HUES6 (cell line): ENCODE measurements at regions not wholly inside any gene's neighbourhood (a gene's known extent, or its start where the extent isn't known, plus 50 kb on each side); places are given as distances from the start of the nearest gene placed in this dataset.
A peak's percentile ranks its signal among the peaks of the same experiment; 100 is the strongest.
"Not testable (repeated sequence)": the region's sequence is repeated elsewhere in the genome, so short reads cannot be mapped to it uniquely, and the experiment has no call there.

ENCODE experiments used
- H3K27ac ChIP-seq: 2 replicates; pipeline ENCODE4 v1.7.0; 2013; ENCODE audit warnings: low read depth, mild to moderate bottlenecking, low read length, inconsistent platforms
- H3K27me3 ChIP-seq: 2 replicates; pipeline ENCODE4 v1.6.1; 2013; ENCODE audit warnings: low read length; ENCODE audit not compliant: control insufficient read depth, insufficient read depth
- H3K36me3 ChIP-seq: 2 replicates; pipeline ENCODE4 v1.6.1; 2013; ENCODE audit warnings: low read length; ENCODE audit not compliant: control insufficient read depth, insufficient read depth
- H3K4me1 ChIP-seq: 2 replicates; pipeline ENCODE4 v1.6.1; 2013; ENCODE audit warnings: low read length; ENCODE audit not compliant: control insufficient read depth, insufficient read depth
- H3K4me3 ChIP-seq: 2 replicates; pipeline ENCODE4 v1.5.1; 2013; ENCODE audit warnings: low read depth, low read length
- H3K9ac ChIP-seq: one replicate; pipeline ENCODE4 v1.6.1; 2013; ENCODE audit warnings: mild to moderate bottlenecking, low read length
- H3K9me3 ChIP-seq: 2 replicates; pipeline ENCODE4 v1.6.1; 2013; ENCODE audit warnings: low read depth, low read length; ENCODE audit not compliant: control insufficient read depth, insufficient read depth

DNA sequence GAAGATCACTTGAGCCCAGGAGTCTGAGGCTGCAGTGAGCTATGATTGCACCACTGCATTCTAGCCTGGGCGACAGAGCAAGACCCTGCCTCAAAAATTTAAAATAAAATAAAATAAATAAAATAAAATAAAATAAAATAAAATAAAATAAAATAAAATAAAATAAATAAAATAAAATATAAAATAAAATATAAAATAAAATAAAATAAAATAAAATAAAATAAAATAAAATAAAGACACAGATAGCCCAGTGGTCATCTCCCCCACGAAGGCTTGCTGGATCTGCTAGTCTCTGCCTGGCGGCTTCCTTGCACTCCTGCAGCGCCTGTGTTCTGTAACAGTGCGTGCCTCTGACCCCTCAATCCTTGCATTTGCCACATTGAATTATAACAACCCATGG is 76.8 kb upstream of the PWP1 start:
- H3K9me3 ChIP-seq, H3K4me3 ChIP-seq, H3K9ac ChIP-seq, H3K36me3 ChIP-seq, H3K27ac ChIP-seq, H3K27me3 ChIP-seq: not testable (repeated sequence)
- H3K4me1 ChIP-seq: peaks cover 24% of the 10 kb centered on the region

DNA sequence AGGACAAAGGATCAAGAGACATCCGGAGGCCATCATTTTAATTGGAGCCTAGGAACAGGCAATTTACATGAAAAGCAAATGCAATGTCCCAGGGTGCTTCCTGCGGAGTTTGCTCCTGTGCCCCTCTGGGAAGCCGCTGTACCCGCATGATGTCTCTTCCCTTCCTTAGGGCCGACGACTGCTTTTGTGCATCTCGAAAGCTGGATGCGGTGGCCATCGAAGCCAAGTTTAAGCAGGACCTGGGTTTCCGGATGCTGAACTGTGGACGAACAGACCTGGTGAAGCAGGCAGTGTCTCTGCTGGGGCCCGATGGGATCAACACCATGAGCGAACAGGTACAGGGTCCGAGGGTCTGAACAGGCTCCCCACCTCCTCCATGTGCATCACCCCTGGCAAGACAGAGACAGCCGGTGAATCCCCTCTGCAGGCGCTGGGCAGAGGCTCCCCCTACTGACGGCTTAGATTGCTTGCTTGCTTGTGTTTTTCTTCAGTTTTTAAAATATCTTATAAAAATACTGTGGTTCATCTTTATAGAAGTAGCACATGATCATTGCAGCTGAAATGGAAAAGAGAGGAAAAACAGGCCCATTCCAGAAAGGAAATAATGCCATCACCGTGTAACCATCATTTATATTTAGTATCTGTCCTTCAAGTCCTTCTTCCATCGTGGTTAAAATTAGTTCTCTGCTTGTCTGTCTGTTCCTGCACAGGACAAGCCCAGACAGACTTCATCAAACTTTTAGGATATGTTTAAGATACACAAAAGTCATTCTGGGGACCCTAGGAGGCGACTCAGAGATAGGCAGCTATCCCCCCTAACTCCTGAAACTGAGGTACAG is 75.4 kb upstream of the PWP1 start:
- no peaks in the 10 kb centered on the region for H3K9me3 ChIP-seq
- peak overlapping the region; percentile 27 for H3K9ac ChIP-seq
- no peak overlapping the region for H3K27ac ChIP-seq
- no peaks in the 10 kb centered on the region; the same call in 1 of the 2 replicates for H3K27me3 ChIP-seq
- H3K4me1 ChIP-seq: peaks cover 24% of the 10 kb centered on the region
- peak overlapping the region; percentile 30 for H3K4me3 ChIP-seq
- no peaks in the 10 kb centered on the region for H3K36me3 ChIP-seq

DNA sequence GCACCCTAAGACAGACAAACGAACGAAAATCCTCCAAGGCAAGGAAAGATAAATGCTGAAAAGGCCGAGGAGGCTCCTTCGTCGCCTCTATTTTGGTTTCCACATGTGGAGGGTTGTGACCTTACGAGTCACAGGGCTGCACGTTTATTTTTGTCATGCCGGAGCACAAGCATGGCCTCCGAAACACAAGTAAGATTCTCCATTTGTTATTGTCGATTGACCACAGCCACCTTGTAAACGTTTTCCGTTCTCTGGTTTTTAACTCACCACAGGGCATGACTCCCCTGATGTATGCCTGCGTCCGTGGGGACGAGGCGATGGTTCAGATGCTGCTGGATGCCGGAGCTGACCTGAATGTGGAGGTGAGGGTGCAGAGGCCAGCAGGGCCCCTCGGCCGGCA is 73.1 kb upstream of the PWP1 start:
- Histone ChIP-seq H3K4me1 (peaks cover 24% of the 10 kb centered on the region), H3K36me3 (no peaks in the 10 kb centered on the region), H3K27me3 (no peaks in the 10 kb centered on the region; the same call in 1 of the 2 replicates), H3K27ac (no peak overlapping the region), H3K9me3 (no peaks in the 10 kb centered on the region), H3K9ac (no peak overlapping the region), H3K4me3 (no peak overlapping the region)

DNA sequence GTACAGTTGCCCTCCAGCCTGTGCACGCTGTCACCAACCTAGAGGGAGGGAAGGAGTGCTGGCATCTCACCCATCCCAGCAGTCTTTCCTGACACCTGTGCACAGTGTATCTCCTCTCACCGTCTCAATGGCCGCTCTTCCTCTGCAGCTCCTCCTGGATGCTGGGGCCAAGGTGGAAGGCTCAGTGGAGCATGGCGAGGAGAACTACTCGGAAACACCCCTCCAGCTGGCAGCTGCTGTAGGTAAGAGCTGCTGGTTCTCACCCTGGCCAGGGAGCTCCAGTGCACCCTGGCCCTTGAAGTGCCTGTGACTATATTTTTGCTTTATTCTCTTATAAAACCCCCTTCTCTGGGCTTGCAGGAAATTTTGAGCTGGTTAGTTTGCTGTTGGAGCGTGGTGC is 68.7 kb upstream of the PWP1 start:
- peaks cover 5% of the 10 kb centered on the region; the same call in 1 of the 2 replicates for H3K4me1 ChIP-seq
- H3K4me3 ChIP-seq: no peak overlapping the region
- H3K9ac ChIP-seq: no peak overlapping the region
- H3K27me3 ChIP-seq: no peaks in the 10 kb centered on the region; the same call in 1 of the 2 replicates
- H3K36me3 ChIP-seq: no peaks in the 10 kb centered on the region
- no peaks in the 10 kb centered on the region for H3K9me3 ChIP-seq
- H3K27ac ChIP-seq: no peak overlapping the region

DNA sequence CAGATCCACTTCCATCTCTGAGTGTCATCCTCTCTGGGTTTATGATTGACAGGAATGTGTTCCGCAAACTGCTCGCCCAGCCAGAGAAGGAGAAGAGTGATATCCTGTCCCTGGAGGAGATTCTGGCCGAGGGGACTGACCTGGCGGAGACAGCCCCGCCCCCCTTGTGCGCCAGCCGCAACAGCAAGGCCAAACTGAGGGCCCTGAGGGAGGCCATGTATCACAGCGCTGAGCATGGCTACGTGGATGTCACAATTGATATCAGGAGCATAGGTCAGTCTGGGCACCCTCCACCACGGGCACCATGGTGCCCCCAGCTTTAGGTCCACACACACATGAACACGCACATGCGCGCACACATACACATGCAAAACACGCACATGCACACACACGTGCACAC is 67.5 kb upstream of the PWP1 start:
- Histone ChIP-seq H3K4me1 (peaks cover 5% of the 10 kb centered on the region; the same call in 1 of the 2 replicates), H3K9me3 (no peaks in the 10 kb centered on the region), H3K4me3 (no peak overlapping the region), H3K36me3 (no peaks in the 10 kb centered on the region), H3K27ac (no peak overlapping the region), H3K27me3 (no peaks in the 10 kb centered on the region; the same call in 1 of the 2 replicates), H3K9ac (no peak overlapping the region)

DNA sequence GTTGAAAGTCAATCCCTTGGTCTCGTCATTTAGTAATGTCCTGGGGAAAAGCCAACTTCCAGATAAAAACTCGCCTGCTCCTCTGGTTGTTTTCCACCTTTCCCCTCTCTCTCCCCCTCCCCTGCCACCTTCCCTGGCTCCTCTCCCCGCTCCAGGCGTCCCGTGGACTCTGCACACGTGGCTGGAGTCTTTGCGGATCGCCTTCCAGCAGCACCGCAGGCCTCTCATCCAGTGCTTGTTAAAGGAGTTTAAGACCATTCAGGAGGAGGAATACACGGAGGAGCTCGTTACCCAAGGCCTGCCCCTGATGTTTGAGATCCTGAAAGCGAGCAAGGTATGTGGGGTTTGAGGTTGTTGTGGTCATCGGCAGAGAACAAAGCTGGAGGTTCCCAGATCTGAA is 65.8 kb upstream of the PWP1 start:
- H3K4me3 ChIP-seq: no peak overlapping the region
- H3K4me1 ChIP-seq: peaks cover 5% of the 10 kb centered on the region; the same call in 1 of the 2 replicates
- H3K27me3 ChIP-seq: no peaks in the 10 kb centered on the region; the same call in 1 of the 2 replicates
- peaks cover 6% of the 10 kb centered on the region for H3K9me3 ChIP-seq
- H3K9ac ChIP-seq: no peak overlapping the region
- no peaks in the 10 kb centered on the region for H3K36me3 ChIP-seq
- H3K27ac ChIP-seq: no peak overlapping the region

DNA sequence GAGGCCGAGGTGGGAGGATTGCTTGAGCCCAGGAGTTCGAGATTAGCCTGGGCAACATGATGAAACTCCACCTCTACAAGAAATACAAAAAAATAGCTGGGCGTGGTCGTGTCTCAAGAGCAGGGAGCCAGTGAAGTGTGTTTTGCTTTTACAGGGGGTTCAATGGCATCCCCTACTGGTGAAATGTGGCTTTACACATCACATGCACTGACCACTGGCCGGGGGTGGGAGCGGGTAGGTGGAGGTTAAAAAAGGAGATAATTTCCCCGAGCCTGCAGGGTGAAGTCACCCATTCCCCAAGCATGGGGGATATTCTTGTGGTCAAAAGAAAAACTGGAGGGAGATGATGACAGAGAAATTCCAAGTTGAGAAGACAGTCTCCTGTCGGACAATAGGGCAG is 63.6 kb upstream of the PWP1 start:
- peaks cover 9% of the 10 kb centered on the region for H3K9me3 ChIP-seq
- no peak overlapping the region for H3K27ac ChIP-seq
- no peaks in the 10 kb centered on the region; the same call in 1 of the 2 replicates for H3K27me3 ChIP-seq
- no peaks in the 10 kb centered on the region for H3K36me3 ChIP-seq
- H3K4me3 ChIP-seq: no peak overlapping the region
- H3K9ac ChIP-seq: no peak overlapping the region
- H3K4me1 ChIP-seq: peaks cover 5% of the 10 kb centered on the region; the same call in 1 of the 2 replicates

DNA sequence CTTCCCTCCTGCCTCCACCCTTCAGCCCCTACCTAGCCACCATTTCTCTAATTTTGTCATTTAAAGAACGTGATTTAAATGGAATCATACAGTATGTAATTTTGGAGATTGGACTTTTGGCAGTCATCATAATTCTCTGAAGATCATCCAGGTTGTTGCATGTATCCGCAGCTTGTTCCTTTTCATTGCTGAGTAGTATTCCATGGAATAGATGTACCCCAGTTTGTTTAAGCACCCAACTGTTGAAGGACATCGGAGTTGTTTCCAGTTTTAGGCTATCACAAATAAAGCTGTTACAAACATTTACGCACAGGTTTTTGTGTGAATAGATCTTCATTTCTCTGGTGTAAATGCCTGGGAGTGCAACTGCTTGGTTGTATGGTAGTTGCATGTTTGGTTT is 61.1 kb upstream of the PWP1 start:
- H3K27me3 ChIP-seq: no peaks in the 10 kb centered on the region
- no peak overlapping the region for H3K4me3 ChIP-seq
- no peak overlapping the region for H3K9ac ChIP-seq

DNA sequence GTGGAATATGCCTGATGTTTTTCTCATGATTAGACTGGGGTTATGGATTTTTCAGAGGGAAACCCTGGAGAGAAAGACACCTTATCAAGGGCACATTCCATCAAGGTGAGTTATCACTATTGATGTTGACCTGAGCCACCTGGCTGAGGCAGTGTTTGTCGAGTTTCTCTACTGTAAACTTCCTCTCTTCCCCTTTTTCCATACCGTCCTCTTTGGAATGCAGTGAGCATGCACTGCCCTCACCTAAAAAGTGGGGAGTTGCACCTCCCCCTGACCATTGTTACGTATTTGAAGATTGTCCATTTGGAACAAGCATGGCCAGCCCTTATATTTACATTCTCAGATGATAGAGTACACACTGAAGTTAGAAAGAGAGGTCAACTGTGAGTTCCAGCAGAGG is 53.9 kb upstream of the PWP1 start:
- Histone ChIP-seq H3K36me3 (no peaks in the 10 kb centered on the region), H3K9ac (no peak overlapping the region), H3K27me3 (no peaks in the 10 kb centered on the region), H3K27ac (no peak overlapping the region), H3K9me3 (peaks cover 8% of the 10 kb centered on the region; the same call in 1 of the 2 replicates), H3K4me1 (peaks cover 24% of the 10 kb centered on the region), H3K4me3 (no peak overlapping the region)

More for the DNA sequence above, 61.1 kb upstream of the PWP1 start:
- no peak overlapping the region for H3K27ac ChIP-seq
- H3K4me1 ChIP-seq: no peaks in the 10 kb centered on the region
- H3K9me3 ChIP-seq: peaks cover 9% of the 10 kb centered on the region
- H3K36me3 ChIP-seq: no peaks in the 10 kb centered on the region

DNA sequence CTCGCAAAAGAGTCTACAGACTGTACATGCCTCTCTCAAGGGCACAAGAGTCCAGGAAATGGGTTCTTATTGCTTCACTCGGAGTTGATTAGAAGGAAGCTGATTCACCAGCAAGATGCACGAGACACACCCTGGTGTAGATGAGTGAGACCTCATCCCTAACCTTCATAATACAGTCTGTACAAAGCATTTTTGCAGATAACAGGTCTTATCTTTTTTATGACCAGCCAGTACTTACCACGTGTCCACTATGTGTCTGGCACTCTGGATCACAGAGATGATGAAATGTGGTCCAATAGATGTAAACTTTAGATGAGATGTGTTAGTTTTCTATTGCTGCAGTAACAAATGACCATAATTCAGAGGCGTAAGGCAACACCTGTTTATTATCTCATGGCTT is 53.4 kb upstream of the PWP1 start:
- H3K27me3 ChIP-seq: no peaks in the 10 kb centered on the region
- peaks cover 8% of the 10 kb centered on the region; the same call in 1 of the 2 replicates for H3K9me3 ChIP-seq
- no peak overlapping the region for H3K9ac ChIP-seq
- peaks cover 24% of the 10 kb centered on the region for H3K4me1 ChIP-seq
- H3K36me3 ChIP-seq: no peaks in the 10 kb centered on the region
- H3K4me3 ChIP-seq: no peak overlapping the region
- no peak overlapping the region for H3K27ac ChIP-seq

DNA sequence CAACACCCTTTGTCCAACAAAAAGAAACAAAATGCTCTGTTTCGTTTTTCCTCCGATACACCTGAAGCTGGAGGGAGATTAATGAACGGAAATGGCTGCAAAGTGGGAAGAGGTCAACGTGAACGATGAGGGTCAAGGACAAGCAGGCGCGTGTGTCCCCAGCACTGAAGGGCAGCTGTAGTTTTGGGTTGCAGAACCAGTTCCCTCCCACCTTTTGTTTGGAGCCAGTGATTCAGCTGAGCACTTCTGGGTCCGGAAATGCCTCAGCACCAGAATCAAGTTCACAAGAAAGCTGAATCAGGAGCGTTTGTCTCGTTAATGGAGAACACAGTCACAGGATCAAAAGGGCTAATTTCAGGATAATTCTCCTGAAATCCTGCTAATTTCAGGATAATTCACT is 51.1 kb upstream of the PWP1 start:
- H3K36me3 ChIP-seq: no peaks in the 10 kb centered on the region
- peak overlapping the region; percentile 83 for H3K27ac ChIP-seq
- peak overlapping the region; percentile 58 for H3K9ac ChIP-seq
- H3K9me3 ChIP-seq: peaks cover 8% of the 10 kb centered on the region; the same call in 1 of the 2 replicates
- no peaks in the 10 kb centered on the region for H3K27me3 ChIP-seq
- H3K4me1 ChIP-seq: peaks cover 24% of the 10 kb centered on the region
- H3K4me3 ChIP-seq: 0 out of 2 replicates have a peak overlapping the region, but pooled peaks have one; percentile 4
